H9 (cell line): ENCODE measurements at regions not wholly inside any gene's neighbourhood (a gene's known extent, or its start where the extent isn't known, plus 50 kb on each side); places are given as distances from the start of the nearest gene placed in this dataset.

Experiments
- DNase-seq: peaks from one replicate; pipeline ENCODE4 v3.0.0-alpha.2; 2017
- H2AFZ ChIP-seq: one replicate; pipeline ENCODE4 v1.6.1; 2013; ENCODE audit warnings: mild to moderate bottlenecking, low read length, control low read depth, moderate library complexity
- H2AK5ac ChIP-seq: 2 replicates; pipeline ENCODE4 v1.6.1; 2013; ENCODE audit warnings: low read length, control low read depth, mixed read lengths; ENCODE audit not compliant: insufficient read length
- H2BK120ac ChIP-seq: one replicate; pipeline ENCODE4 v1.6.1; 2013; ENCODE audit warnings: low read depth, mild to moderate bottlenecking, low read length, control low read depth, inconsistent platforms; ENCODE audit not compliant: poor library complexity, severe bottlenecking
- H2BK12ac ChIP-seq: 2 replicates; pipeline ENCODE4 v1.6.1; 2013; ENCODE audit warnings: low read length, control low read depth, mixed read lengths, low read depth; ENCODE audit not compliant: insufficient read length
- H2BK15ac ChIP-seq: 2 replicates; pipeline ENCODE4 v1.6.1; 2013; ENCODE audit warnings: low read depth, low read length, control low read depth
- H2BK20ac ChIP-seq: one replicate; pipeline ENCODE4 v1.6.1; 2013; ENCODE audit warnings: low read depth, mild to moderate bottlenecking, low read length, control low read depth, inconsistent platforms; ENCODE audit not compliant: poor library complexity, severe bottlenecking
- H2BK5ac ChIP-seq: 2 replicates; pipeline ENCODE4 v1.6.1; 2013; ENCODE audit warnings: low read length, control low read depth, mixed read lengths; ENCODE audit not compliant: insufficient read length
- H3K14ac ChIP-seq: 2 replicates; pipeline ENCODE4 v1.6.1; 2013; ENCODE audit warnings: low read length, control low read depth; ENCODE audit not compliant: insufficient read depth
- H3K18ac ChIP-seq: 2 replicates; pipeline ENCODE4 v1.6.1; 2013; ENCODE audit warnings: low read depth, mild to moderate bottlenecking, mixed read lengths, low read length, control low read depth; ENCODE audit not compliant: insufficient read length
- H3K23ac ChIP-seq: 2 replicates; pipeline ENCODE4 v1.6.1; 2013; ENCODE audit warnings: low read length, control low read depth, mixed read lengths, low read depth; ENCODE audit not compliant: insufficient read length
- H3K23me2 ChIP-seq: 2 replicates; pipeline ENCODE4 v1.6.1; 2013; ENCODE audit warnings: low read depth, mild to moderate bottlenecking, mixed read lengths, low read length, control low read depth; ENCODE audit not compliant: insufficient read length, poor library complexity, severe bottlenecking
- H3K27ac ChIP-seq: 2 replicates; pipeline ENCODE4 v1.5.1; 2013; ENCODE audit warnings: low read length, control low read depth, mixed read lengths, low read depth; ENCODE audit not compliant: insufficient read length
- H3K27me3 ChIP-seq: 2 replicates; pipeline ENCODE4 v1.6.1; 2013; ENCODE audit warnings: low read length, control low read depth, inconsistent platforms; ENCODE audit not compliant: insufficient read depth
- H3K4ac ChIP-seq: 2 replicates; pipeline ENCODE4 v1.6.1; 2013; ENCODE audit warnings: low read depth, mild to moderate bottlenecking, control low read depth, inconsistent platforms, low read length, moderate library complexity
- H3K4me1 ChIP-seq: 2 replicates; pipeline ENCODE4 v1.6.1; 2013; ENCODE audit warnings: low read length, control low read depth, inconsistent platforms; ENCODE audit not compliant: insufficient read depth
- H3K4me2 ChIP-seq: 2 replicates; pipeline ENCODE4 v1.6.1; 2013; ENCODE audit warnings: low read length, control low read depth, mixed read lengths; ENCODE audit not compliant: insufficient read length, insufficient read depth
- H3K56ac ChIP-seq: 2 replicates; pipeline ENCODE4 v1.6.1; 2013; ENCODE audit warnings: low read depth, mild to moderate bottlenecking, mixed read lengths, low read length, control low read depth; ENCODE audit not compliant: insufficient read length
- H3K79me1 ChIP-seq: 2 replicates; pipeline ENCODE4 v1.6.1; 2013; ENCODE audit warnings: low read depth, mild to moderate bottlenecking, moderate library complexity, low read length, control low read depth, inconsistent platforms; ENCODE audit not compliant: insufficient read depth, poor library complexity, severe bottlenecking
- H3K79me2 ChIP-seq: 2 replicates; pipeline ENCODE4 v1.6.1; 2013; ENCODE audit warnings: low read length, control low read depth, inconsistent platforms; ENCODE audit not compliant: insufficient read depth
- H3K9ac ChIP-seq: 2 replicates; pipeline ENCODE4 v1.6.1; 2013; ENCODE audit warnings: low read length, control low read depth, mixed read lengths; ENCODE audit not compliant: insufficient read length; ENCODE audit errors: extremely low read depth
- H3K9me3 ChIP-seq: one replicate; pipeline ENCODE4 v1.6.1; 2013; ENCODE audit warnings: low read depth, low read length, inconsistent platforms; ENCODE audit not compliant: control insufficient read depth
- H3T11ph ChIP-seq: one replicate; pipeline ENCODE4 v1.6.1; 2013; ENCODE audit warnings: mild to moderate bottlenecking, low read length, control low read depth, inconsistent platforms
- H4K20me1 ChIP-seq: one replicate; pipeline ENCODE4 v1.6.1; 2013; ENCODE audit not compliant: control insufficient read depth, insufficient read length, insufficient read depth
- H4K5ac ChIP-seq: 2 replicates; pipeline ENCODE4 v1.6.1; 2013; ENCODE audit warnings: low read depth, mild to moderate bottlenecking, mixed read lengths, low read length, control low read depth; ENCODE audit not compliant: insufficient read length
- H4K8ac ChIP-seq: replicated peaks from 2 replicates; pipeline ENCODE4 v1.6.1; 2013; ENCODE audit warnings: low read length, control low read depth, mixed read lengths, low read depth; ENCODE audit not compliant: insufficient read length
- H4K91ac ChIP-seq: 2 replicates; pipeline ENCODE4 v1.6.1; 2013; ENCODE audit warnings: low read depth, mild to moderate bottlenecking, moderate library complexity, mixed read lengths, low read length, control low read depth; ENCODE audit not compliant: insufficient read length
- H3K27ac Mint-ChIP-seq, 3 experiments: 2 replicates in 2 of 3; 3 replicates in 1 of 3; pipeline ENCODE4 v1.8.0; 2020 to 2021; ENCODE audit warnings: mixed read lengths in 3 of 3, mild to moderate bottlenecking in 1 of 3, moderate library complexity in 1 of 3
- H3K27me3 Mint-ChIP-seq: 2 replicates; pipeline ENCODE4 v1.8.0; 2021; ENCODE audit warnings: low read depth, mild to moderate bottlenecking, moderate library complexity, mixed read lengths
- H3K36me3 Mint-ChIP-seq, 3 experiments: 2 replicates in 2 of 3; 3 replicates in 1 of 3; pipeline ENCODE4 v1.8.0; 2020 to 2021; ENCODE audit warnings: low read depth in 3 of 3, mixed read lengths in 3 of 3; ENCODE audit not compliant: insufficient read depth in 1 of 3
- H3K4me1 Mint-ChIP-seq, 2 experiments: 2 replicates each; pipeline ENCODE4 v1.8.0; 2020; ENCODE audit warnings: mixed read lengths in 2 of 2
- H3K4me3 Mint-ChIP-seq, 2 experiments: 2 replicates in 1 of 2; 3 replicates in 1 of 2; pipeline ENCODE4 v1.8.0; 2020 to 2021; ENCODE audit warnings: mild to moderate bottlenecking in 2 of 2, mixed read lengths in 2 of 2, moderate library complexity in 1 of 2
- H3K9me3 Mint-ChIP-seq, 2 experiments: 2 replicates in 1 of 2; 3 replicates in 1 of 2; pipeline ENCODE4 v1.8.0; 2020; ENCODE audit warnings: mild to moderate bottlenecking in 2 of 2, mixed read lengths in 2 of 2, moderate library complexity in 1 of 2
- CTCF ChIP-seq: fragments of 200-600 bp; sonication (generic); conservative IDR thresholded peaks from 3 replicates; pipeline ENCODE4 v1.8.0; 2021; ENCODE audit warnings: antibody characterized with exemption, mild to moderate bottlenecking
- WGBS: extraction: QIAGEN DNeasy Blood & Tissue Kit; methylation state at CpG from one replicate; pipeline ENCODE4 v1.1.7; 2013; ENCODE audit warnings: missing lambda C conversion rate, low lambda C conversion rate, mixed read lengths; ENCODE audit not compliant: insufficient read length; ENCODE audit errors: extremely low coverage; 5-methylcytosine and 5-hydroxymethylcytosine counted together

DNA sequence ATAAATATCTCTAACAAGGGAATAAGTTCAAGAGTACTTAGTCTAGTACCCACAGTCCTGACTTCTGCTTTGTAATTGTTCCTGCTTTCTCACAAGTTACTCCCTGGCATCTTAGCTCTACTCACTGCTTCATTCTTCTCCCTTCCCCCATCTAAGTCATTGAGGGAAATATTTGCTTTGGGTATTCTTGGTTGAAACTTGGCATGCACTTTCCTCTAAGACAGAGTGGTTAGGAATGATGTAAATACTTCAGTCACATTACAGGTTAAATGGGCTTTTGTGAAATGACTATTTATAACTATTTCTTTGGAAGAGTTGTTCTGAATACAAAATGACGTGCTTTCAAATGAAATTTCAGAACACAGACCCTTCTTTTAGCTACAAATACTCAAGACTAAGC, 67.7 kb upstream of the PLEKHG1 start:
- Histone ChIP-seq H3K79me2 (no peaks in the 10 kb centered on the region), H4K91ac (no peak overlapping the region), H3K56ac (no peak overlapping the region), H2BK5ac (no peak overlapping the region), H4K5ac (no peak overlapping the region), H4K20me1 (no peaks in the 10 kb centered on the region), H3K4ac (no peak overlapping the region), H3K4me1 (no peaks in the 10 kb centered on the region), H4K8ac (no peak overlapping the region), H3T11ph (no peak overlapping the region), H3K4me2 (no peak overlapping the region), H3K23me2 (no peaks in the 10 kb centered on the region), H3K23ac (no peak overlapping the region), H3K18ac (no peak overlapping the region), H2BK120ac (no peak overlapping the region), H3K27ac (no peak overlapping the region), H2AK5ac (no peak overlapping the region), H3K9me3 (no peaks in the 10 kb centered on the region), H3K27me3 (no peaks in the 10 kb centered on the region), H2BK20ac (no peak overlapping the region), H2AFZ (no peak overlapping the region), H3K14ac (no peak overlapping the region), H2BK15ac (no peak overlapping the region), H3K79me1 (no peaks in the 10 kb centered on the region), H2BK12ac (no peak overlapping the region), H3K9ac (no peak overlapping the region)
- Mint-ChIP-seq H3K36me3 (no peaks in the 10 kb centered on the region), H3K27ac (no peak overlapping the region), H3K27me3 (peaks cover 19% of the 10 kb centered on the region), H3K4me1 (peaks cover 8 to 9% of the 10 kb centered on the region in 2 experiments), H3K4me3 (no peak overlapping the region), H3K9me3 (peaks cover 2 to 3% of the 10 kb centered on the region in 2 experiments; a peak in 3 of 5 replicates)
- no peak for TF ChIP-seq CTCF
- no peak for DNase-seq
- WGBS = no CpG with 5 or more reads among the region's 1 CpG
